GM13976 (cell line): ENCODE measurements at regions not wholly inside any gene's neighbourhood (a gene's known extent, or its start where the extent isn't known, plus 50 kb on each side); places are given as distances from the start of the nearest gene placed in this dataset.

Experiments used
- DNase-seq: peaks from one replicate; pipeline ENCODE4 v3.0.0; 2012; ENCODE audit warnings: low spot score
- CTCF ChIP-seq: IDR thresholded peaks from 2 replicates; pipeline ENCODE4 v1.5.1; 2012; ENCODE audit warnings: borderline replicate concordance, mild to moderate bottlenecking; ENCODE audit not compliant: insufficient read depth; ENCODE audit errors: extremely low read depth, missing control alignments, control extremely low read depth
- in situ Hi-C: fragments of 300-500 bp; cut with MboI; formaldehyde crosslinking; loops from one replicate; pipeline ENCODE4 v1.12.0; 2022; ENCODE audit warnings: low sequenced_read_pairs, mixed read lengths, inconsistent platforms; ENCODE audit not compliant: unreplicated experiment

GRCh38 chr5:142472306-142472951 is 147.6 kb upstream of the SPRY4 start:
- DNase-seq = no peak
- in situ Hi-C loops = no loop called here
- no peak for TF ChIP-seq CTCF

GRCh38 chr5:142466195-142466971 is 141.6 kb upstream of the SPRY4 start:
- no peak for TF ChIP-seq CTCF
- DNase-seq = no peak
- in situ Hi-C loops = no loop called here

GRCh38 chr5:142465476-142465875 is 140.7 kb upstream of the SPRY4 start:
- DNase-seq = no peak
- in situ Hi-C loops = no loop called here
- no peak for TF ChIP-seq CTCF

GRCh38 chr5:142463904-142464303 is 139.1 kb upstream of the SPRY4 start:
- in situ Hi-C loops = no loop called here
- DNase-seq = no peak
- TF ChIP-seq CTCF = no peak

GRCh38 chr5:142461028-142461590 is 136.3 kb upstream of the SPRY4 start:
- in situ Hi-C loops = no loop called here
- no peak for DNase-seq
- TF ChIP-seq CTCF = no peak

- in situ Hi-C loops = no loop called here
- no peak for TF ChIP-seq CTCF
- no peak for DNase-seq
Observed at GRCh38 chr5:142459209-142459608, 134.4 kb upstream of the SPRY4 start.
